IMR-90 (cell line): ENCODE measurements at regions not wholly inside any gene's neighbourhood (a gene's known extent, or its start where the extent isn't known, plus 50 kb on each side); places are given as distances from the start of the nearest gene placed in this dataset.

Experiments
- ATAC-seq: fragments of 200-7000 bp; cut with Tn5 transposase; 2 replicates; pipeline ENCODE4 v1.9.1; 2020; ENCODE audit warnings: low read depth, mild to moderate bottlenecking, moderate library complexity
- BruUV-seq: library from RNA; stranded (reverse); fragments of 400-500 nt; replicated peaks from 2 replicates; lab custom pipeline; 2021; lab: Mats Ljungman, UMichigan
- CTCF ChIA-PET: fragments of 300-600 bp; formaldehyde crosslinking; extraction: SDS; loops from one replicate; lab custom pipeline; 2021; ENCODE audit warnings: antibody characterized with exemption; lab: Yijun Ruan, JAX
- POLR2A ChIA-PET: fragments of 300-600 bp; sonication (Branson Sonifier 250); formaldehyde crosslinking; loops from one replicate; lab custom pipeline; 2022; ENCODE audit warnings: antibody characterized with exemption; ENCODE audit not compliant: unreplicated experiment; lab: Charles Lee
- DNase-seq: peaks from one replicate; pipeline ENCODE4 v3.0.0; 2013
- H2AFZ ChIP-seq: replicated peaks from 2 replicates; pipeline ENCODE3; 2013; ENCODE audit warnings: low read length, mild to moderate bottlenecking; ENCODE audit not compliant: poor library complexity
- H2AK5ac ChIP-seq: 2 replicates; pipeline ENCODE4 v1.6.1; 2013; ENCODE audit warnings: low read depth, low read length, inconsistent platforms
- H2AK9ac ChIP-seq: replicated peaks from 2 replicates; pipeline ENCODE3; 2013; ENCODE audit warnings: mild to moderate bottlenecking, low read depth, low read length, moderate library complexity; ENCODE audit not compliant: poor library complexity
- H2BK120ac ChIP-seq: 2 replicates; pipeline ENCODE4 v1.6.1; 2013; ENCODE audit warnings: low read depth, low read length, inconsistent platforms
- H2BK15ac ChIP-seq: 3 replicates; pipeline ENCODE4 v1.6.1; 2013; ENCODE audit warnings: low read depth, low read length, inconsistent platforms
- H2BK20ac ChIP-seq: 2 replicates; pipeline ENCODE4 v1.6.1; 2013; ENCODE audit warnings: low read depth, mild to moderate bottlenecking, inconsistent platforms, low read length, moderate library complexity
- H2BK5ac ChIP-seq: 2 replicates; pipeline ENCODE4 v1.6.1; 2013; ENCODE audit warnings: mild to moderate bottlenecking, low read depth, low read length, inconsistent platforms; ENCODE audit not compliant: poor library complexity, severe bottlenecking
- H3K14ac ChIP-seq: replicated peaks from 2 replicates; pipeline ENCODE4 v1.6.1; 2013; ENCODE audit warnings: low read depth, low read length, inconsistent platforms
- H3K18ac ChIP-seq: 2 replicates; pipeline ENCODE4 v1.6.1; 2013; ENCODE audit warnings: low read depth, low read length, control low read depth
- H3K23ac ChIP-seq: 2 replicates; pipeline ENCODE4 v1.6.1; 2013; ENCODE audit warnings: low read depth, low read length, inconsistent platforms
- H3K27ac ChIP-seq: 2 replicates; pipeline ENCODE4 v1.5.1; 2013; ENCODE audit warnings: mild to moderate bottlenecking, control low read depth, low read length; ENCODE audit not compliant: insufficient read depth
- H3K27me3 ChIP-seq: 2 replicates; pipeline ENCODE4 v1.6.1; 2013; ENCODE audit warnings: low read length; ENCODE audit not compliant: control insufficient read depth, insufficient read depth
- H3K36me3 ChIP-seq: 2 replicates; pipeline ENCODE4 v1.6.1; 2013; ENCODE audit warnings: low read length, mixed read lengths; ENCODE audit not compliant: control insufficient read depth, insufficient read depth
- H3K4ac ChIP-seq: 2 replicates; pipeline ENCODE4 v1.6.1; 2013; ENCODE audit warnings: low read depth, low read length, inconsistent platforms
- H3K4me1 ChIP-seq: 2 replicates; pipeline ENCODE4 v1.6.1; 2013; ENCODE audit warnings: low read length, mixed read lengths; ENCODE audit not compliant: control insufficient read depth, insufficient read depth
- H3K4me2 ChIP-seq: 2 replicates; pipeline ENCODE4 v1.6.1; 2013; ENCODE audit warnings: low read depth, mild to moderate bottlenecking, control low read depth, low read length, moderate library complexity
- H3K4me3 ChIP-seq: 2 replicates; pipeline ENCODE4 v1.5.1; 2013; ENCODE audit warnings: low read depth, mild to moderate bottlenecking, control low read depth, low read length, moderate library complexity; ENCODE audit not compliant: insufficient read depth
- H3K56ac ChIP-seq: 2 replicates; pipeline ENCODE4 v1.6.1; 2013; ENCODE audit warnings: low read length, inconsistent platforms; ENCODE audit not compliant: insufficient read depth; ENCODE audit errors: extremely low read depth
- H3K79me1 ChIP-seq, 2 experiments: 2 replicates each; pipeline ENCODE4 v1.6.1; 2013; ENCODE audit warnings: low read length in 2 of 2, inconsistent platforms in 1 of 2, low read depth in 1 of 2
- H3K9ac ChIP-seq: 2 replicates; pipeline ENCODE4 v1.6.1; 2013; ENCODE audit warnings: low read depth, low read length, control low read depth
- H3K9me1 ChIP-seq: 2 replicates; pipeline ENCODE4 v1.6.1; 2013; ENCODE audit warnings: low read length, inconsistent platforms; ENCODE audit not compliant: insufficient read depth
- H3K9me3 ChIP-seq: 2 replicates; pipeline ENCODE4 v1.6.1; 2013; ENCODE audit warnings: low read length; ENCODE audit not compliant: control insufficient read depth, insufficient read depth
- H4K20me1 ChIP-seq: 2 replicates; pipeline ENCODE4 v1.6.1; 2013; ENCODE audit warnings: low read length, inconsistent platforms; ENCODE audit not compliant: insufficient read depth
- H4K5ac ChIP-seq: 2 replicates; pipeline ENCODE4 v1.6.1; 2013; ENCODE audit warnings: mild to moderate bottlenecking, low read depth, low read length, control low read depth
- H4K8ac ChIP-seq, 2 experiments: 2 replicates each; pipeline ENCODE4 v1.6.1; 2013; ENCODE audit warnings: low read depth in 2 of 2, low read length in 2 of 2, control low read depth in 1 of 2, inconsistent platforms in 1 of 2
- H4K91ac ChIP-seq: 2 replicates; pipeline ENCODE4 v1.6.1; 2013; ENCODE audit warnings: low read depth, low read length, inconsistent platforms; ENCODE audit not compliant: insufficient read depth
- BHLHE40 ChIP-seq: fragments of 150-350 bp; IDR thresholded peaks from 2 replicates; pipeline ENCODE4 v1.6.1; 2016; ENCODE audit warnings: mild to moderate bottlenecking, low read depth, low read length
- CEBPB ChIP-seq: IDR thresholded peaks from 2 replicates; pipeline ENCODE4 v1.6.1; 2012; ENCODE audit warnings: low read depth, low read length, improper control_type of control experiment
- CHD1 ChIP-seq: IDR thresholded peaks from 2 replicates; pipeline ENCODE4 v1.6.1; 2012; ENCODE audit warnings: low read depth, low read length, improper control_type of control experiment
- CTCF ChIP-seq: conservative IDR thresholded peaks from 2 replicates; pipeline ENCODE4 v1.5.1; 2012; ENCODE audit warnings: mild to moderate bottlenecking, low read depth, low read length, improper control_type of control experiment
- ELK1 ChIP-seq: fragments of 150-350 bp; IDR thresholded peaks from 2 replicates; pipeline ENCODE4 v1.6.1; 2016; ENCODE audit warnings: low read depth, mild to moderate bottlenecking, low read length, moderate library complexity, borderline replicate concordance
- FOS ChIP-seq: fragments of 150-350 bp; IDR thresholded peaks from 2 replicates; pipeline ENCODE4 v1.6.1; 2016; ENCODE audit warnings: low read depth, low read length
- MAFK ChIP-seq: IDR thresholded peaks from 2 replicates; pipeline ENCODE4 v1.6.1; 2012; ENCODE audit warnings: low read depth, low read length, improper control_type of control experiment
- MAZ ChIP-seq: IDR thresholded peaks from 2 replicates; pipeline ENCODE4 v1.6.1; 2012; ENCODE audit warnings: low read depth, mild to moderate bottlenecking, low read length, improper control_type of control experiment, moderate library complexity, borderline replicate concordance
- MXI1 ChIP-seq: IDR thresholded peaks from 2 replicates; pipeline ENCODE4 v1.6.1; 2012; ENCODE audit warnings: low read depth, mild to moderate bottlenecking, low read length, moderate library complexity, borderline replicate concordance
- NFE2L2 ChIP-seq: fragments of 150-350 bp; IDR thresholded peaks from 2 replicates; pipeline ENCODE4 v1.6.1; 2016; ENCODE audit warnings: low read depth, mild to moderate bottlenecking, low read length
- POLR2A ChIP-seq: IDR thresholded peaks from 2 replicates; pipeline ENCODE4 v1.6.1; 2012; ENCODE audit warnings: mild to moderate bottlenecking, low read depth, low read length
- RAD21 ChIP-seq: IDR thresholded peaks from 2 replicates; pipeline ENCODE4 v1.6.1; 2012; ENCODE audit warnings: low read length, improper control_type of control experiment
- RCOR1 ChIP-seq: IDR thresholded peaks from 2 replicates; pipeline ENCODE4 v1.6.1; 2012; ENCODE audit warnings: mild to moderate bottlenecking, low read length, improper control_type of control experiment; ENCODE audit not compliant: insufficient replicate concordance
- RFX5 ChIP-seq: IDR thresholded peaks from 2 replicates; pipeline ENCODE4 v1.8.0; 2012; ENCODE audit warnings: low read depth, mild to moderate bottlenecking, low read length, moderate library complexity
- SMC3 ChIP-seq: fragments of 150-350 bp; IDR thresholded peaks from 2 replicates; pipeline ENCODE4 v1.6.1; 2016; ENCODE audit warnings: low read depth, mild to moderate bottlenecking, antibody characterized with exemption, low read length, moderate library complexity
- USF2 ChIP-seq: fragments of 150-350 bp; IDR thresholded peaks from 2 replicates; pipeline ENCODE4 v1.6.1; 2017; ENCODE audit warnings: mild to moderate bottlenecking, antibody characterized with exemption, low read length, low read depth
- WGBS, 2 experiments: methylation state at CpG; one replicate each; pipeline versions ENCODE4 v1.1.5 to v1.1.7; 2013; ENCODE audit warnings: missing lambda C conversion rate in 2 of 2; ENCODE audit not compliant: insufficient read length in 1 of 2; ENCODE audit errors: extremely low coverage in 2 of 2; 5-methylcytosine and 5-hydroxymethylcytosine counted together
- dilution Hi-C: fragments of 300-500 bp; cut with HindIII; formaldehyde crosslinking; loops from one replicate; pipeline ENCODE4 v1.14.3; 2018; ENCODE audit warnings: low sequenced_read_pairs; ENCODE audit not compliant: unreplicated experiment
- in situ Hi-C: fragments of 300-500 bp; cut with MboI; formaldehyde crosslinking; loops from 3 replicates; pipeline ENCODE4 v1.14.3; 2019; ENCODE audit warnings: low sequenced_read_pairs, inconsistent platforms, mixed read lengths
- intact Hi-C: fragments of 100-400 bp; cut with micrococcal nuclease; formaldehyde crosslinking; loops from 2 replicates; pipeline ENCODE4 v1.10.0; 2022

GRCh38 chr11:134589129-134589528, 177.1 kb upstream of the B3GAT1 start:
- Histone ChIP-seq H3K23ac (no peak overlapping the region), H4K5ac (no peak overlapping the region), H3K4ac (no peak overlapping the region), H3K9me1 (no peaks in the 10 kb centered on the region), H2BK20ac (no peak overlapping the region), H4K20me1 (no peaks in the 10 kb centered on the region), H3K4me3 (no peak overlapping the region), H3K9ac (no peak overlapping the region), H3K27me3 (no peaks in the 10 kb centered on the region), H4K8ac (no peak overlapping the region), H3K4me1 (no peaks in the 10 kb centered on the region), H3K36me3 (no peaks in the 10 kb centered on the region), H3K56ac (no peak overlapping the region), H2BK120ac (no peak overlapping the region), H2AFZ (no peak overlapping the region), H2BK5ac (no peak overlapping the region), H3K27ac (no peak overlapping the region), H2BK15ac (no peak overlapping the region), H2AK5ac (no peak overlapping the region), H3K9me3 (peaks cover 27% of the 10 kb centered on the region), H3K14ac (no peak overlapping the region), H3K18ac (no peak overlapping the region), H4K91ac (no peak overlapping the region), H3K79me1 (no peaks in the 10 kb centered on the region), H3K4me2 (no peak overlapping the region), H2AK9ac (no peak overlapping the region)
- ChIA-PET POLR2A (no interaction called here), CTCF (no interaction called here)
- 50% methylated on average over 1 of the region's 5 CpGs; no CpG with 5 or more reads in 1 of the 2 experiments for WGBS, 2 experiments
- no peak for ATAC-seq
- no TSS peak for BruUV-seq
- intact Hi-C loops: no loop called here
- in situ Hi-C loops: no loop called here
- no peak for DNase-seq
- dilution Hi-C loops: no loop called here
- no peak for TF ChIP-seq MXI1
- TF ChIP-seq MAFK: no peak
- no peak for TF ChIP-seq POLR2A
- TF ChIP-seq BHLHE40: no peak
- TF ChIP-seq USF2: no peak
- no peak for TF ChIP-seq RAD21
- TF ChIP-seq ELK1: no peak
- TF ChIP-seq FOS: no peak
- TF ChIP-seq CTCF: no peak
- TF ChIP-seq NFE2L2: no peak
- no peak for TF ChIP-seq CEBPB
- no peak for TF ChIP-seq RCOR1
- no peak for TF ChIP-seq CHD1
- no peak for TF ChIP-seq MAZ
- no peak for TF ChIP-seq RFX5
- no peak for TF ChIP-seq SMC3
